NCI-H2227 (cell line): ENCODE measurements at regions not wholly inside any gene's neighbourhood (a gene's known extent, or its start where the extent isn't known, plus 50 kb on each side); places are given as distances from the start of the nearest gene placed in this dataset.
"Not testable (repeated sequence)": the region's sequence is repeated elsewhere in the genome, so short reads cannot be mapped to it uniquely, and the experiment has no call there.

Source experiments
- DNase-seq: peaks from one replicate; lab custom pipeline; 2025; ENCODE audit not compliant: unreplicated experiment; lab: John Stamatoyannopoulos, UW

- DNase-seq, result no peak
These were observed 1018.4 kb upstream of the PCDH20 start for GRCh38 chr13:62434081-62434480.

GRCh38 chr13:62433660-62434059 is 1018.0 kb upstream of the PCDH20 start:
- no peak for DNase-seq

DNA sequence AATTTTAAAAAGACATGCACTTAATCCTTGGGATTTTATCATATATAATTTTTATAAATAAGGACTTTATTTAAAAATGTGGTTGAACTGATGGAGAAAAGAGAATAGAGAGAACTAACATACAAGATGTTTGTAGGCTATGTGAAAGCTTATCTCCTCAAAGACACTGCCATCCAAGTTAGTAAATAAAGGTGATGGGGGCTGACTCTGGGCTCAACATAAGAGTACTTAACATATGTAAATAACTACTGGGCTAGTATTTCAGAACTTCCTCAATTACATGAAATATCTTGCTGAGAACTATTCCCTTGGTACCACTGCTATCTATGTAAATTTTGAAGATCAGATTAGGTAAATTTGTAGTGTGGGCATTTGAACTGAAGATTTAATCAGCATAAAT is 1017.3 kb upstream of the PCDH20 start:
- DNase-seq, result no peak

- DNase-seq, result no peak
These were observed 1016.6 kb upstream of the PCDH20 start for GRCh38 chr13:62432295-62432694.

GRCh38 chr13:62431852-62432251 is 1016.2 kb upstream of the PCDH20 start:
- DNase-seq, result no peak

GRCh38 chr13:62418872-62419271 is 1003.2 kb upstream of the PCDH20 start:
- no peak for DNase-seq

DNA sequence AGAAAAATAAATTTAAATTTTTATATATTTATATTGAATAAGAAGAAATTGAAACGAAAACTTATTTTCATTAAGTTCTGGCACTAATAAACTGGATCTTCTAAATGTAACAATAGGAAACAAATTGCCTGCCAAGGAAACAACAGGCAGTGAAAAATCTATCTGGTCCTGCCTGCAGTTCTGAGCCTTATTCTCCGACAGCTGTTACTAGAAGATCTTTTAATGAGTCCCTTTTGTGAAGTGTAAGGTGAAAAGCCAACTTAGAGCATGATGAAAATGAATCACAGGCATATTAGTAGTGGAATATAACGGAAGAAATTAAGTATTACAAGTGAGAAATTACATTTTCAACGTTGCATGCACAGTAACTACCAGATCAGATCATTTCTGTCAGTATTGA is 1002.7 kb upstream of the PCDH20 start:
- DNase-seq, result no peak

GRCh38 chr13:62407871-62408270 is 992.2 kb upstream of the PCDH20 start:
- no peak for DNase-seq

DNA sequence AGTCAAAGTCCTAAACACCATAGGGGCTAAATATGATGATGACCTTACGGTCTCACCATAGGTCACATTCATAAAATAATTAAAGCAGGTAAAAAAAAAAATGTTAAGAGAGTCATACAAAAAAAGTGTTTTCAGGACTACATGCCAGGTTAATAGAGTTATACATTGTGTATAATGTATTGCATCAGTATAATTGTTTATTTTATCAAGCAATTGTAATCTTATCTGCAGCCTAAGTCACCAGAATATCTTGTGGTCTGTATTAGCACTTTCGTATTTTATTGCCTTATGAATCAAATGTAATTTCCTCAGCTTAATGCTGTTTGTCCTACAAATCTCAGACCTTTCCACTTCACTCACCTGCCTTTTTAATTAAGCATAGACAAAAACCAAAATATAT is 972.9 kb upstream of the PCDH20 start:
- no peak for DNase-seq

DNA sequence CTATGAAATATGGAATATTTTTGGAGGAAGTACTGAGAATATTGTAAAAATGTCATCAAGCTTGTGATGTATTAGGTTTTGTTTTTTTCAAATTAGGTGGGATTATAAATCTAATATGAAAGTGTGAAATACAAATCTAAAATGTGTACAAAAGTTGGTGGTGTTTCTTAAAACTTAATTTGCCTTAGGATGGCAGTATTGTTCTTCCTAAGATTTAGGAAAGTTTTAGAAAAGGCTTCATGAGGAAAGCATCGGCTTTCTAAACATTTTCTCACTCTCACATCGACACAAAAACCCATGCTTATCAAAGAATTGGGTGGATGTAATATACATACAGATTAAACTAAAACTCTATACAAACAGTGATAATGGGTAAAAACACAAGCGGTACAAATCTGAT is 972.0 kb upstream of the PCDH20 start:
- DNase-seq, result peak; percentile 7

- not testable (repeated sequence) for DNase-seq
These were observed 963.6 kb upstream of the PCDH20 start for GRCh38 chr13:62379241-62379640.

DNA sequence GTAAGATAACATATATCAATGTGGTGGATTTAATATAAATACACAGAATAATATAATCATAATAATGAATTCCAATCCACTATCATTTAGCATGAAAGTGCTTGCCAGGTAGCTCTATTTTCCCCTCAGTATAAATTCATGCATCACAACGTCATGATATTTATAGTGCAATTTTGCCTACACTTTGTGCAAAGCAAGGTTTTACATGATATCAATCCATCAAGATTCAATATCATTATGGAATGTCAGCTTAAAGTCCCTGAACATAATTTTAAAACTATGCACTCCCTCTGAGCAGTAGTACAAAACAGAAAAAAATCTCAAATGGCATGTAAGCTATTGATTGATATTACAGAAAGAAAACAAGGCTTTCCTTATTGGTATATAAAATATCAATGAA is 962.2 kb upstream of the PCDH20 start:
- DNase-seq, result no peak

DNA sequence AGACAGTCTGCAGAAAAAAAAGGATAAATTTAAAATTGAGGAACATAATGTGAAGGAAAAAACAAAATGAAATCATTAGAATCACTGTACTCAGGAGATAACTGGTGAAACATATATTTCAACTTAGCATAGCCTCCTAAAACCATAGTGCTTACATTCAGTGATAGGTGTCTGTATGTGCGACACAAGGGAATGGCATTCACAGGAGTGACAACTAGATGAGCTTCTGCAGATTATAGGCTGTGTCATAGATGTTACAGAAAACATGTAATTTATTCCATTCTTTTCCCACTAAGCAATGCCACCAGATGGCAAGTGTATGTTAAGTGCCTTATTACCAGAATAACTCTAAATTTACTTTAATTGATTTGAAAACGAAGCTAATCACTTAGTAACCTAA is 960.0 kb upstream of the PCDH20 start:
- DNase-seq, result peak; percentile 47

DNA sequence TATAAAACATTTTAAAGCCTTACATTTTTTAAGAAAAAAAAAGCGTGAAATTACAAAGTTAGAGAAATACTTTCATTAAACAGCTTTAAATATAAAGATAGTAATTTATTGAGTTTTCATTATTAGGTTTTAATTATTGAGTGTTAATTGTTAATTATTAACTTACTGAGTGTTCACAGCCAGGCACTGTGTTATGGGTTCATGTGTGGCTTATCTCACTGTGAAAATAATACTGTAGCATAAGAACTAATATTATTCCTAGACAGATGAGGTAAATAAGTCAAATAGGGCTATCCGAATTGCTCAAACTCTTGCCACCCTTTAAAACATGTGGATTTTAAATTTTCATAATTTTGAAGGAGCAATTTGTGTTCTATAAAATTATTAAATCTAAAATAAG is 956.1 kb upstream of the PCDH20 start:
- no peak for DNase-seq

- not testable (repeated sequence) for DNase-seq
These were observed 952.3 kb upstream of the PCDH20 start for GRCh38 chr13:62367971-62368370.

DNA sequence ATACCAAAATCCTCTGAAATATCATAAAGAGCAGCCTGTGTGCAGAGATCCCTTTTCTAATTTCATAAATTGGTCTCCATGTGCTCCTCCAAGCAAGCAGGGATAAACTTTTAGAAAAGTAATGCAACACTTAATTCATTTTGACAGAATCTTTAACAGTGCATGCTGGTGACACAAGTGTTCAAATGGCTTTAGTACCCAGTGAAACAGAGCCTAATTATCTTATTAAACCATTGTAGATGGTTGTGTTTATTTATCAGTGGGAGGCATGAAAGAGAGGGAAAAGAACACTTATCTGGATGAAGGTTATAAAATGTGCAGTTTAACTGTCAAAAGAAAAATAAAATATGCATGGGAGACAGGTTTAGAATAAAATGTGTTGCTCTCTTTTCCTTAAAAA is 945.0 kb upstream of the PCDH20 start:
- peak; percentile 17 for DNase-seq

- DNase-seq, result no peak
These were observed 942.9 kb upstream of the PCDH20 start for GRCh38 chr13:62358646-62358932.

DNA sequence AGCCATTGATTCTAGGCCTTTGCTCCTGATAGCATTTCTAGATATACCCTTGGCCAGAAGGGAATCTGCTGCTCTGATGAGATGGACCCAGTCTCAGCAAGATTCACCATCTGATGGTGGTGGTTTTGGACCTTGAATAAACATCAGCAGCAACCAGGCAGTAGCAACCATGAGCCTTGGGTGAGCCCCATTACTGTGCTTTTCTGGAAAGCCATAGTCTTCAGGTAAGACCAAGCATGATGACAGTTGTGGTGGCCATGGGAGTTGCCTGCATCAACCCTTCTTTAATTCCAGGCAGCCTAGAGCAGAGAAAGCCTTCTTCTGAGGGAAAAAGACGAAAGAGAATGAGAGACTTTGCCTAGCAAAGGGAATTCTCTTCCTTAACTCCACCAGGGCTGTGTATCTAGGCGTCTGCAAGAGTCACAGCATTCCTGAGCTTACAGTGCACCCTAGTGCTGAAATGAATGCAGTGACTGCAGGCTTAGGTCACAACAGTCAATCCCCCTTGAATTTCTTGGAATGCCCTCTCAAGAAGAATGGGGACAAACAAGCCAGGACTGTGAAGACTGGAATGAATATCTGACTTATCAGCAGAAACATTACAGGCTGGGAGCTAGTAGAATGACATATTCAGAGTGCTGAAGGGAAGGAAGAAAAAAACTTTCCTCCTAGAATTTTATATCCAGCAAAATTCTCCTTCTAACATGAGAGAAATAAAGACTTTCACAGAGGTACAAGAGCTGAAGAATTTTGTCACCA is 942.4 kb upstream of the PCDH20 start:
- peak; percentile 33 for DNase-seq

DNA sequence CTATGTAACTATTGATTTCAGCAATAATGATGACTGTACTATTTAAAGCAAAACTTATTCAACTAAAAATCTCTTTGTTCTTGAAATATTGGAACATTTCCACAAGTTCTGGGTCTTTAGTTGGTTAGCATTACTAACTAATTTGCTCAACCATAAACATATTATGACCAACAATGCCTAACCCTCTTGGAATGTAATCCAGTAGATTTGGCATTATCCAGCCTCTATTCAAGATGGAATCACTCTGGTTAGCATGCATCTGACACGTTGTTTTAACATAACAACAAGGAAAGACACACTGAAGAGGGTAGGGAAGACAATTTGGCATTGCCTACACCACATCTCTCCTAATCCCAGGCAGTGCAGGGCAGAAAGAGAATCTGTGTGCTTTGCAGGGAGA is 941.3 kb upstream of the PCDH20 start:
- no peak for DNase-seq

DNA sequence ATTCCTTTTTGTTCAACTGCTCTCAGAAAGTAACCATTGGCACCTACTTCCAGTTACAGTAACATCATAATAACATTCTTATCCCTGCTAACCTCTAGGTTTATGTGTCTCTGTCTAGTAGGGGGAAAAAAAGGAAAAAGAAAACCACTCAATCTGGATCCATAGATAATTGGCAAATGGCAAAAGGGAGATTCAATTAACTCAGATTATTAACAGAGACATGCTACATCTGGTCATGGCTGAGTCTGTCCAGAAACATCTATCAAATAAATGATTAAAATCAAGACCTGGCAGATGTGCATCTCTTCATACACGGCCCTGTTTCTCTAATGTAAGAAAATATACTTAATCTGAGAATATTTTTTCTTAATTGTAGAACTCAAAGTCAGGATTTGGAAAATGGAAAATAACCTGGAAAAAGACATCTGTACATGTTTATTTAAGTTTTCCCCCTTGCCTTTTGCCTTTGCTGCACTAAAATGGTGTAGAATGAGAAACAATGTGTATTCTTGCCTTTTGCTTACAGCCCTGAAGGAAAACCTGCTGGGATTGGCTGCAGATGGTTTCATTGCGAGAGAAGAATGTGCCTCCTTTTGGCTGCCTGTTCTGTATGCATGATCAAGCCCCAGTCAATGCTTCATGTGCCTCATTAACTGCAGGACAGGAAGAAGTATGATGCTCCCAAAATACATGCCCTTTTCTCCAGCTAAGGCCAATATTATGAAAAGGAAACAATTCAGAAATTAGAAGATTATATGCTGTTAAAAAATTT is 921.6 kb upstream of the PCDH20 start:
- DNase-seq, result peak; percentile 0

GRCh38 chr13:62336507-62336906 is 920.9 kb upstream of the PCDH20 start:
- no peak for DNase-seq

GRCh38 chr13:62333466-62333865 is 917.8 kb upstream of the PCDH20 start:
- no peak for DNase-seq

DNA sequence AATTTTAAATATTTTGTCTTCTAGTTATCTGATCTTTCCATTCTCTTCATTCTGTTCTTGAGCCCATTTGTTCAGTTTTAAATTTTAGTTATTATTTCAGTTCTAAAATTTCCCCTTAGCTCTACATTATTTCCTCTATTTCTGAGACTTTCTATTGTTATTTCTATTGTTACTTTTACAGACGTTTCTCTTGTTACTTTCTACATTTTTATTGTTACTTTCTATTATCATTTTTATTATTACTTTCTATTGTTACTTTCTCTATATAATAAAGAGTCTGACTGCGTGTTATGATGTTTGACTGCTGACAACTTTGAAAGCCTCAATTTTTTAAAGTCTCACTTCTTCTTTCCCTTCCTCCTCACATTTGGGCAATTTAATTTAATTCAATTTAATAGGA is 915.7 kb upstream of the PCDH20 start:
- no peak for DNase-seq
